Activated naive CD4-positive, alpha-beta T cell treated with anti-CD3 and anti-CD28 coated beads for 36 hours (primary cell): ENCODE measurements at regions not wholly inside any gene's neighbourhood (a gene's known extent, or its start where the extent isn't known, plus 50 kb on each side); places are given as distances from the start of the nearest gene placed in this dataset.
A peak's percentile ranks its signal among the peaks of the same experiment; 100 is the strongest.

ENCODE experiments used
- CTCF ChIA-PET: fragments of 350-600 bp; sonication (Branson Sonifier 250); formaldehyde crosslinking; loops from one replicate; lab custom pipeline; 2021; ENCODE audit warnings: antibody characterized with exemption; lab: Charles Lee
- DNase-seq: peaks from one replicate; pipeline ENCODE4 v3.0.0-alpha.2; 2020
- H3K27ac Mint-ChIP-seq: one replicate; pipeline ENCODE4 v1.8.0; 2021; ENCODE audit warnings: mild to moderate bottlenecking, mixed read lengths
- H3K27me3 Mint-ChIP-seq: one replicate; pipeline ENCODE4 v1.8.0; 2021; ENCODE audit warnings: low read depth, mixed read lengths
- H3K36me3 Mint-ChIP-seq: one replicate; pipeline ENCODE4 v1.8.0; 2021; ENCODE audit warnings: low read depth, mixed read lengths
- H3K4me1 Mint-ChIP-seq: one replicate; pipeline ENCODE4 v1.8.0; 2021; ENCODE audit warnings: low read depth, mixed read lengths
- H3K4me3 Mint-ChIP-seq: one replicate; pipeline ENCODE4 v1.8.0; 2021; ENCODE audit warnings: mild to moderate bottlenecking, moderate library complexity, mixed read lengths
- H3K9me3 Mint-ChIP-seq: one replicate; pipeline ENCODE4 v1.8.0; 2021; ENCODE audit warnings: mixed read lengths
- intact Hi-C: fragments of 100-400 bp; cut with micrococcal nuclease; formaldehyde crosslinking; loops from one replicate; pipeline ENCODE4 v1.15.1; 2023

DNA sequence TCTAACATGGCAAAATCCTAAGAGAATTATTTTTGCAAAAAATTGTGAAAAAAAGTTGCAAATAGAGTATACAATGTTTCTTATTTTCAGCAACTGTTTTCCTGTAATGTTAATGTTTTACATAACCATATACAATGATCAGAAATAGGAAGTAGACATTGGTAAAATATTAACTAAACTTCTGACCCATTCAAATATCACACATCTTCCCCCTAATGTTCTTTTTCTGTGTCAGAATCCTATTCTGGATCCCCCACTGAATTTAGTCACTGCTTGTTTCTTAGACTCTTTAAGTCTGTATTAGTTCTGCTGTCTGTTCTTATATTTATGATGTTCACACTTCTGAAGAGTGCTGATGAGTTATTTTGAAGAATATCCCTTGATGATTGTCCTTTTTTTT, 62.0 kb downstream of the HFE start:
- DNase-seq: no peak
- Mint-ChIP-seq H3K27me3 (no peaks in the 10 kb centered on the region), H3K4me1 (peaks cover 3% of the 10 kb centered on the region), H3K36me3 (no peaks in the 10 kb centered on the region), H3K9me3 (no peaks in the 10 kb centered on the region), H3K27ac (no peak overlapping the region), H3K4me3 (no peak overlapping the region)
- intact Hi-C loops: no loop called here
- CTCF ChIA-PET: no interaction called here

DNA sequence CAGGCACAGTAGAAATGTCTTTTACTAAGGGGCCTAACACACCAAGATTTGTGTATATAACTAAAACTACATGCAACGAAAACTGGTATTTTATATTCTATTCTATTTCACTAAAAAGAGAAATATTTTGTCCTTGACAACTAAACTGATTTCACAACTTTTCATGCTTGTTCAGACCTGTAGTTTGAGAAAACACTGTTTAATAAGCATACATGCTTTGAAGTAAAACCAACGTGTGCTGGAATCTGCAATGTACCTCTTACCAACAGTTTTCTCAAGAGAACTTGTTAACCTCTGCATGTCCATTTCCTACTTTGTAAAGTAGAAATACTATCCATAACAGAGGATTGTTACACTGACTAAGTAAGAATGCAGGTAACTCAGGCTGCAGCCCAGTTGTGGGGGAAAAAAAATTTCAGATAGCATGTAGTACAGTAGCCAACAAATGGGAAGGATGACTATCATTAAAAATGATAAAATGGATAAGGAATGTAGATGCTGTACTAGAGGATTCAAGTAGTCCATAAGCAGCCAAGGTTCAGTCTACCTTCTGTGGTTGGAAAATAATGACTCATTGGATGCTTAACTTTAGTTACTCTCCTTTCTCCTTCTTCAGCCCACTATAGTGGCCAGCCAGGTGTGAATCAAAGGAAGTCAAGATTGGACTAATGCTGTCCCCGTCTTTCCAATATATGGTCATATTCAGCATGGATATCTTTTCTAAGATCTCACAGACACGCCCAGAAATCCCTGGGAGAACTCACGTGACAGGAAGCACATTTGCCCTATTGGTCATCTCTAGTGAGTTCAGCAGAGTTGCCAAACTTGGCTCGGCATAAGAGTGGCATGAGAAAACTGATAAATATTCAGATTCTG, 65.2 kb downstream of the HFE start:
- CTCF ChIA-PET: interaction anchor here (1.0 kb wide), 1 partner anchor 31 kb away, joined by 4 read pairs; a partner anchor contains a TSS
- Mint-ChIP-seq H3K27ac (no peak overlapping the region), H3K4me3 (no peak overlapping the region), H3K4me1 (peaks cover 19% of the 10 kb centered on the region), H3K27me3 (peaks cover 7% of the 10 kb centered on the region), H3K36me3 (peaks cover 11% of the 10 kb centered on the region), H3K9me3 (no peaks in the 10 kb centered on the region)
- no peak for DNase-seq
- intact Hi-C loops: no loop called here

DNA sequence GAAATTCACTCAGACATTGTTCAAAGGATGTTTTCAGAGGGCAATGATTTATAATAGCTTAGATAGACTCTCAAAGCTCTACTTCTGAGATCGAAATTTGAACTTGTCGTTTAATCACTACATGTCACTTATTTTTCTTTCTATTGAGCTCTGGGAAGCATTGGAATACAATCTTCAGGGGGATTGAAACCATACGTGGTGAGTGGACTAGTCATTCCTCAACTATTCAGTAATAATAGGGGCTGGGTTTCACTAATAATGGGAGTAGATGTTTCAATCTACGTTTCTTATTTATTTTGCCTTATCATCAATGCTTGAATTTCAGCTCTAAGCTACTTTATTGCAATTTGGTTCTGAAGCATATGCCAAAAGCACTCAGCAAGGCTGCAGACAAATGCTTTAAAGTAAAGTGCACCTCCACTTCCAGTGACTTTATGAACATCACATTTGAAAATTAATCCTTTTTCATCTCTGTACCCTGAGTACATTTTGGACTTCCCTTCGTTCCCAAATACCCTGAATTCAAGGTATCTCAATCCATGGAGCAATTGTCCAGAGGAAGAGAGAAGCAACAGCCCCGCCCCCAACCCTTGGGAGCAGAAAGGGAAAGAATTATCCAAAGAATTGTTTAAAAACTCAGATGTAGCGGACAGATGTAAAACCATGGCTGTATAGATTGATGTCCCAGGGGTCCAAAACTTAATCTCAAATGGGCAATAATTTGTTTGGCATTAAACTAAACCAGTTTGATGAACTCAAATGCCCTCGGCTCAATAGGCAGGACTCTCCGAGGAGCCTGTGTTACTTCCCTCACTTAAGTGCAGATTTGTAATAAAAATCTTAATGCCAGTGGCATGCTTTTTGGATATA, 68.1 kb downstream of the HFE start:
- intact Hi-C loops: no loop called here
- CTCF ChIA-PET: interaction anchor here (1.3 kb wide), 1 partner anchor 89 kb away, joined by 3 read pairs; no protein-coding TSS in a partner anchor
- no peak for DNase-seq
- H3K27ac Mint-ChIP-seq: peak overlapping the region; percentile 97
- H3K36me3 Mint-ChIP-seq: peaks cover 20% of the 10 kb centered on the region
- H3K4me1 Mint-ChIP-seq: peaks cover 35% of the 10 kb centered on the region
- H3K27me3 Mint-ChIP-seq: peaks cover 13% of the 10 kb centered on the region
- no peaks in the 10 kb centered on the region for H3K9me3 Mint-ChIP-seq
- H3K4me3 Mint-ChIP-seq: peak overlapping the region; percentile 79

DNA sequence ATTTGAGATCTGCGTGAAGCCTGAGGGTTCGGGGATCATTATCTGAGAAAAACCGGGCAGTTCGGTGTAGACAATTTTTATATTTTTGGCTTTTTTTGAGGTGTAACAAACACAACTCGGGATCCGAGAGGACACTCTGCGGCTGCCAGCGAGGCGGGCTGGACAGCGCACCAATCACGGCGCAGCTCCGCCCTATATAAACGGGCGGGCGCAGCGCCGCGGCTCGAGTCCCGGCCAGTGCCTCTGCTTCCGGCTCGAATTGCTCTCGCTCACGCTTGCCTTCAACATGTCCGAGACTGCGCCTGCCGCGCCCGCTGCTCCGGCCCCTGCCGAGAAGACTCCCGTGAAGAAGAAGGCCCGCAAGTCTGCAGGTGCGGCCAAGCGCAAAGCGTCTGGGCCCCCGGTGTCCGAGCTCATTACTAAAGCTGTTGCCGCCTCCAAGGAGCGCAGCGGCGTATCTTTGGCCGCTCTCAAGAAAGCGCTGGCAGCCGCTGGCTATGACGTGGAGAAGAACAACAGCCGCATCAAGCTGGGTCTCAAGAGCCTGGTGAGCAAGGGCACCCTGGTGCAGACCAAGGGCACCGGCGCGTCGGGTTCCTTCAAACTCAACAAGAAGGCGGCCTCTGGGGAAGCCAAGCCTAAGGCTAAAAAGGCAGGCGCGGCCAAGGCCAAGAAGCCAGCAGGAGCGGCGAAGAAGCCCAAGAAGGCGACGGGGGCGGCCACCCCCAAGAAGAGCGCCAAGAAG, 69.0 kb downstream of the HFE start:
- Mint-ChIP-seq H3K27me3 (peaks cover 13% of the 10 kb centered on the region), H3K27ac (peak overlapping the region; percentile 97), H3K36me3 (peaks cover 20% of the 10 kb centered on the region), H3K4me3 (peak overlapping the region; percentile 79), H3K4me1 (peaks cover 43% of the 10 kb centered on the region), H3K9me3 (no peaks in the 10 kb centered on the region)
- DNase-seq: peak; percentile 87
- intact Hi-C loops: no loop called here
- CTCF ChIA-PET: interaction anchor here (2.2 kb wide), 1 partner anchor 32 kb away, joined by 9 read pairs; a partner anchor contains a TSS

DNA sequence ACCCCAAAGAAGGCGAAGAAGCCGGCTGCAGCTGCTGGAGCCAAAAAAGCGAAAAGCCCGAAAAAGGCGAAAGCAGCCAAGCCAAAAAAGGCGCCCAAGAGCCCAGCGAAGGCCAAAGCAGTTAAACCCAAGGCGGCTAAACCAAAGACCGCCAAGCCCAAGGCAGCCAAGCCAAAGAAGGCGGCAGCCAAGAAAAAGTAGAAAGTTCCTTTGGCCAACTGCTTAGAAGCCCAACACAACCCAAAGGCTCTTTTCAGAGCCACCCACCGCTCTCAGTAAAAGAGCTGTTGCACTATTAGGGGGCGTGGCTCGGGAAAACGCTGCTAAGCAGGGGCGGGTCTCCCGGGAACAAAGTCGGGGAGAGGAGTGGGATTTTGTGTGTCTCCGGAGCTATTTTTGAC, 69.6 kb downstream of the HFE start:
- Mint-ChIP-seq H3K4me3 (peak overlapping the region; percentile 79), H3K4me1 (peaks cover 47% of the 10 kb centered on the region), H3K9me3 (no peaks in the 10 kb centered on the region), H3K36me3 (peaks cover 20% of the 10 kb centered on the region), H3K27ac (peak overlapping the region; percentile 97), H3K27me3 (peaks cover 13% of the 10 kb centered on the region)
- DNase-seq: peak; percentile 86
- CTCF ChIA-PET: interaction anchor here (2.2 kb wide), 1 partner anchor 33 kb away, joined by 9 read pairs; a partner anchor contains a TSS
- intact Hi-C loops: loop anchor here (1.0 kb wide), 3 partner anchors 34 to 125 kb away; a partner anchor contains a TSS

GRCh38 chr6:26157251-26158075, 70.2 kb downstream of the HFE start:
- peak; percentile 88 for DNase-seq
- H3K36me3 Mint-ChIP-seq: peaks cover 20% of the 10 kb centered on the region
- H3K4me3 Mint-ChIP-seq: peak overlapping the region; percentile 79
- CTCF ChIA-PET: interaction anchor here (2.2 kb wide), 1 partner anchor 33 kb away, joined by 9 read pairs; a partner anchor contains a TSS
- H3K9me3 Mint-ChIP-seq: no peaks in the 10 kb centered on the region
- peak overlapping the region; percentile 97 for H3K27ac Mint-ChIP-seq
- peaks cover 50% of the 10 kb centered on the region for H3K4me1 Mint-ChIP-seq
- intact Hi-C loops: loop anchor here (1.0 to 2.0 kb wide), 13 partner anchors 14 to 1651 kb away; a partner anchor contains a TSS
- peaks cover 13% of the 10 kb centered on the region for H3K27me3 Mint-ChIP-seq

GRCh38 chr6:26158076-26158580, 70.9 kb downstream of the HFE start:
- Mint-ChIP-seq H3K27ac (peak overlapping the region; percentile 97), H3K4me3 (peak overlapping the region; percentile 79), H3K4me1 (peaks cover 50% of the 10 kb centered on the region), H3K9me3 (no peaks in the 10 kb centered on the region), H3K36me3 (peaks cover 20% of the 10 kb centered on the region), H3K27me3 (peaks cover 13% of the 10 kb centered on the region)
- intact Hi-C loops: loop anchor here (1.0 to 2.0 kb wide), 10 partner anchors 13 to 1651 kb away; a partner anchor contains a TSS
- peak; percentile 92 for DNase-seq
- CTCF ChIA-PET: interaction anchor here (0.7 to 2.2 kb wide), 5 partner anchors 16 to 57 kb away, joined by 3 to 9 read pairs (median 3); a partner anchor contains a TSS

GRCh38 chr6:26158581-26159356, 71.5 kb downstream of the HFE start:
- Mint-ChIP-seq H3K4me3 (peak overlapping the region; percentile 79), H3K27me3 (peaks cover 13% of the 10 kb centered on the region), H3K27ac (peak overlapping the region; percentile 97), H3K9me3 (no peaks in the 10 kb centered on the region), H3K36me3 (peaks cover 20% of the 10 kb centered on the region), H3K4me1 (peaks cover 56% of the 10 kb centered on the region)
- intact Hi-C loops: loop anchor here (1.0 to 2.0 kb wide), 10 partner anchors 13 to 1650 kb away; a partner anchor contains a TSS
- DNase-seq: peak; percentile 72
- CTCF ChIA-PET: interaction anchor here (0.7 to 1.5 kb wide), 5 partner anchors 16 to 56 kb away, joined by 3 to 5 read pairs (median 3); a partner anchor contains a TSS

DNA sequence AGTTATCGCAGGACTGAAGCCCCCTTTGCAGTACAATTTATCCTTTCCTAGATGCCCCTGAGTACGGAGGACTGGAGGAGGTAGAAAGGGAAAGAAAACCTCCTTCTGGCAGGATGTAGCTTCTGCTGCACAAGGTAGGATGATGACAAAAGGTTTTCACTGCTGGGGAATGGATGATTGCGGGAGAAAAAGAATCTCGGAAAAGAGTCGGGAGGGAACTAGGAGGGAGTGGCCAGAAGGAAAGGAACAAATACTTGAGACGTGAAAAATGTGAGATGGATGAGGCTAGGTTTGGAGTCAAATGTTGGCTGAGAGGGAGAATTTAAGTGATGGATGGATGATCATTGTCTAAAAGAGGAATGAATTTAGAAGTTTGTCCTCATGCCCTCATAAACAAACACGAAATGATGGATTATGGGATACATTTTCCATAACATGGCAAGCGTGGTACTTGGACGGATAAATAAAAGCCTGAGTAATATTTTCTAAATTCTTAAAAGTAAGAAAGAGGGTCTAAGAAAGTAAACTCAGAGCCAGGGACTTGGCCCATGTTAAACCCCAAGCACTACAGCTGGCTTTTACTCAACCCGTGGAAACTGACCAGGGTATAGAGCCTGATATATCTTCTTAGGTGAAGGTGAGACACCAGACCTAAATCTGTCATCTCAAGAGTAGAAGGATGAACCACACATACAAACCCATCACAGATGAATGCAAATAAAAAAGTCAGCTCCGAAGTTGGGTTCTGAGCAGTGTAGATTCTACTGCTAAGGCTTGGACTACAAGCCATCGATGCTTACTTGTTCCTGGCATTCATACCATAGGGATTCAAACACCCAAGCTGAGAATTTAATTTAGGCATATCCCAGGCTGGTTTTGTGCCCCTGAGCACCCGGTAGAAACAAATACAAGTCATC, 72.4 kb downstream of the HFE start:
- CTCF ChIA-PET: interaction anchor here (0.6 to 1.5 kb wide), 5 partner anchors 11 to 410 kb away, joined by 3 to 5 read pairs (median 3); a partner anchor contains a TSS
- peaks cover 20% of the 10 kb centered on the region for H3K36me3 Mint-ChIP-seq
- no peaks in the 10 kb centered on the region for H3K9me3 Mint-ChIP-seq
- H3K4me3 Mint-ChIP-seq: peak overlapping the region; percentile 79
- peak overlapping the region; percentile 97 for H3K27ac Mint-ChIP-seq
- intact Hi-C loops: loop anchor here (2.0 kb wide), 2 partner anchors 29 to 1649 kb away; a partner anchor contains a TSS
- peaks cover 13% of the 10 kb centered on the region for H3K27me3 Mint-ChIP-seq
- peak; percentile 40 for DNase-seq
- peaks cover 62% of the 10 kb centered on the region for H3K4me1 Mint-ChIP-seq
